ENCODE measurements at regions not wholly inside any gene's neighbourhood (a gene's known extent, or its start where the extent isn't known, plus 50 kb on each side); places are given as distances from the start of the nearest gene placed in this dataset.
A peak's percentile ranks its signal among the peaks of the same experiment; 100 is the strongest.

GRCh38 chr9:84163052-84163650 lies 177.4 kb downstream of the SLC28A3 start:
- H3K36me3 ChIP-seq (replicated peaks in 1 of 2), result no peaks in the 10 kb centered on the region
- H3K4me3 ChIP-seq, result no peak overlapping the region
- DNase-seq, result no peak
- H3K27ac ChIP-seq, result no peak overlapping the region
- H3K9me3 ChIP-seq (replicated peaks in 1 of 3), result no peaks in the 10 kb centered on the region
- intact Hi-C loops (cut with DNase I), result no loop called here
- TF ChIP-seq CTCF (IDR thresholded peaks at IDR 0.05) (no peak), POLR2A (IDR thresholded peaks at IDR 0.05) (no peak)
- no peaks in the 10 kb centered on the region for H3K4me1 ChIP-seq (replicated peaks in 1 of 2)
- H3K27me3 ChIP-seq, result no peaks in the 10 kb centered on the region
- WGBS, 4 donors, result 64 to 73% (median 69%) methylated on average over 5 of the region's 5 CpGs

GRCh38 chr9:84166891-84167290 lies 173.7 kb downstream of the SLC28A3 start:
- WGBS, 4 donors, result 69 to 80% (median 73%) methylated on average over 13 of the region's 13 CpGs
- TF ChIP-seq POLR2A (IDR thresholded peaks at IDR 0.05), result no peak
- TF ChIP-seq CTCF (IDR thresholded peaks at IDR 0.05), result no peak
- Histone ChIP-seq H3K27ac (no peak overlapping the region), H3K4me1 (replicated peaks in 1 of 2) (no peaks in the 10 kb centered on the region), H3K4me3 (no peak overlapping the region), H3K9me3 (replicated peaks in 1 of 3) (no peaks in the 10 kb centered on the region), H3K36me3 (replicated peaks in 1 of 2) (no peaks in the 10 kb centered on the region), H3K27me3 (no peaks in the 10 kb centered on the region)
- intact Hi-C loops (cut with DNase I), result no loop called here
- no peak for DNase-seq

- Histone ChIP-seq H3K36me3 (replicated peaks in 1 of 2) (no peaks in the 10 kb centered on the region), H3K9me3 (replicated peaks in 1 of 3) (no peaks in the 10 kb centered on the region), H3K27ac (no peak overlapping the region), H3K27me3 (no peaks in the 10 kb centered on the region), H3K4me1 (replicated peaks in 1 of 2) (no peaks in the 10 kb centered on the region), H3K4me3 (no peak overlapping the region)
- no peak for TF ChIP-seq POLR2A (IDR thresholded peaks at IDR 0.05)
- no peak for TF ChIP-seq CTCF (IDR thresholded peaks at IDR 0.05)
- no peak for DNase-seq
- intact Hi-C loops (cut with DNase I), result no loop called here
These were observed 171.3 kb downstream of the SLC28A3 start for GRCh38 chr9:84169240-84169639.

- DNase-seq, result peak in 6 of 7 donors; percentile 36 to 70 (median 49)
- Histone ChIP-seq H3K9me3 (replicated peaks in 1 of 3) (no peaks in the 10 kb centered on the region), H3K4me3 (no peak overlapping the region), H3K27me3 (no peaks in the 10 kb centered on the region), H3K4me1 (replicated peaks in 1 of 2) (no peaks in the 10 kb centered on the region), H3K36me3 (replicated peaks in 1 of 2) (no peaks in the 10 kb centered on the region), H3K27ac (peak overlapping the region in 1 of 5 donors; percentile 61)
- intact Hi-C loops (cut with DNase I), result no loop called here
- 59 to 75% (median 72%) methylated on average over 4 to 9 of the region's 9 CpGs for WGBS, 4 donors
- TF ChIP-seq POLR2A (IDR thresholded peaks at IDR 0.05) (no peak), CTCF (IDR thresholded peaks at IDR 0.05) (no peak)
These were observed 169.9 kb downstream of the SLC28A3 start for GRCh38 chr9:84170521-84171141.
